GM10248 (cell line): ENCODE measurements at regions not wholly inside any gene's neighbourhood (a gene's known extent, or its start where the extent isn't known, plus 50 kb on each side); places are given as distances from the start of the nearest gene placed in this dataset.

Experiments
- CTCF ChIA-PET: fragments of 300-600 bp; sonication (Branson Sonifier 250); formaldehyde crosslinking; extraction: SDS; loops from one replicate; lab custom pipeline; 2021; ENCODE audit warnings: antibody characterized with exemption; lab: Yijun Ruan, JAX
- POLR2A ChIA-PET: fragments of 350-650 bp; sonication (Branson Sonifier 250); formaldehyde crosslinking; extraction: SDS; loops from one replicate; lab custom pipeline; 2020; ENCODE audit warnings: antibody characterized with exemption; lab: Yijun Ruan, JAX
- DNase-seq: peaks from one replicate; pipeline ENCODE4 v3.0.0; 2012; ENCODE audit errors: extremely low spot score
- TF ChIP-seq, protein P1 (sequence below): IDR thresholded peaks from 2 replicates; pipeline ENCODE4 v1.5.1; 2012; ENCODE audit warnings: mild to moderate bottlenecking, low read depth; ENCODE audit errors: extremely low read depth, missing control alignments, control extremely low read depth

DNA sequence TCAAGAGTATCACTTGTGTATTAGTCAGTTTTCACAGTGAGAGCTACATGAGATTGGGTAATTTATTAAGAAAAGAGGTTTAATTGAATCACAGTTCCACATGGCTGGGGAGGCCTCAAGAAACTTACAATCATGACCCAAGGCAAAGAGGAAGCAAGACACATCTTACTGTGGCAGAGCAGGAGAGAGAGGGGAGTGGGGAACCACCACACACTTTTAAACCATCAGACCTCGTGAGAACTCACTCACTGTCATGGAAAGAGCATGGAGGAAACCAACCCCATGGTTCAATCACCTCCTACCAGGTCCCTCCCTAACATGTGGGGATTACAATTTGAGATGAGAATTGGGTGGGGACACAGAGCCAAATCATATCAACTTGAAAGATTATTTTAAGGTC, 522.9 kb downstream of the FLRT2 start:
- TF ChIP-seq, protein P1, sequence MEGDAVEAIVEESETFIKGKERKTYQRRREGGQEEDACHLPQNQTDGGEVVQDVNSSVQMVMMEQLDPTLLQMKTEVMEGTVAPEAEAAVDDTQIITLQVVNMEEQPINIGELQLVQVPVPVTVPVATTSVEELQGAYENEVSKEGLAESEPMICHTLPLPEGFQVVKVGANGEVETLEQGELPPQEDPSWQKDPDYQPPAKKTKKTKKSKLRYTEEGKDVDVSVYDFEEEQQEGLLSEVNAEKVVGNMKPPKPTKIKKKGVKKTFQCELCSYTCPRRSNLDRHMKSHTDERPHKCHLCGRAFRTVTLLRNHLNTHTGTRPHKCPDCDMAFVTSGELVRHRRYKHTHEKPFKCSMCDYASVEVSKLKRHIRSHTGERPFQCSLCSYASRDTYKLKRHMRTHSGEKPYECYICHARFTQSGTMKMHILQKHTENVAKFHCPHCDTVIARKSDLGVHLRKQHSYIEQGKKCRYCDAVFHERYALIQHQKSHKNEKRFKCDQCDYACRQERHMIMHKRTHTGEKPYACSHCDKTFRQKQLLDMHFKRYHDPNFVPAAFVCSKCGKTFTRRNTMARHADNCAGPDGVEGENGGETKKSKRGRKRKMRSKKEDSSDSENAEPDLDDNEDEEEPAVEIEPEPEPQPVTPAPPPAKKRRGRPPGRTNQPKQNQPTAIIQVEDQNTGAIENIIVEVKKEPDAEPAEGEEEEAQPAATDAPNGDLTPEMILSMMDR: no peak
- ChIA-PET POLR2A (no interaction called here), CTCF (no interaction called here)
- DNase-seq: no peak

GRCh38 chr14:86050757-86051156, 520.8 kb downstream of the FLRT2 start:
- DNase-seq: no peak
- POLR2A ChIA-PET: no interaction called here
- CTCF ChIA-PET: interaction anchor here (1.5 kb wide), 1 partner anchor 17 kb away, joined by 3 read pairs; no protein-coding TSS in a partner anchor
- TF ChIP-seq, protein P1: no peak

DNA sequence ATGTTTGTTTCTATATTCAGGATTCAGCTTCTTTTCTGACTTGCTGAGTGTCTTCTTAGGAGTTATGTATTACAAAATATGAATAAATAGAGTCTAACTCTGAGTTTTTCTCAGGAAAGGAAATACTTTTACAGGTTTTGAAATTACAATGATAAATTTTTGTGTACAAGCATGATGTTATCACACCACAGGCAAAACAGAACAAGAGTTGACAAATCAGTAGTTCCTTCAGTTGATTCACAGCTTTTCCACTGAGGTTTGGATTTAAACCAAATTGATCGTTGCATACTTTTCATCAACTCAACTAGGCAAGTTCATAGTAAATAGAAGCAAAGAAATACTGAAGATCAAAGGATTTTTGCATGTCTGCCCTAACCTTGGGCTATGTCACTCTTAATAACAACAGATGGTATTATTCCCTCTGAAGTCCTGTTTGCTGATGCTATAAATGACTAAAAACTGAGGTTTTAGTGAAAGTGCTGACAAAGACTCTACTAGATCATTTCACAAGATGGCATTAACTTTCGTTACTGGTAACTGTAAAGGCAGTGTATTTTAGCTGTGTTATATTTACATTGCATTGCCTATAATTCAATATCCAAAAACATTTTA, 520.2 kb downstream of the FLRT2 start:
- TF ChIP-seq, protein P1: no peak
- POLR2A ChIA-PET: no interaction called here
- CTCF ChIA-PET: interaction anchor here (1.0 to 1.5 kb wide), 2 partner anchors 12 to 17 kb away, joined by 3 to 4 read pairs; no protein-coding TSS in a partner anchor
- DNase-seq: no peak

DNA sequence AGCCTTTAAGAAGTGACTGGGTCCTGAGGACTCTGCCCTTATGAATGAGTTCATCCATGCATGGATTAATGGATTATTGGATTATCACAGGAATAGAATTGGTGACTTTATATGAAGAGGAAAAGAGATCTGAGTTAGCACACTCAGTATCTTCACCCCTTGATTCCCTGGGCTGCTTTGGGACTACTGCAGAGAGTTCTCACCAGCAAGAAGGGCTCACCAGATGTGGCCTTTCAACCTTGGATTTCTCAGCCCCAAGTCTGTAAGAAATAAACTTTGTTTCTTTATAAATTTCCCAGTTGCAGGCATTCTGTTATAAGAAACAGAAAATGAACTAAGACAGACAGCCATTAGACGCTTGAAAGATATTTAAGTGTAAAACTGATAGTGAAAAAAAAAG, 509.2 kb downstream of the FLRT2 start:
- CTCF ChIA-PET: interaction anchor here (0.6 to 1.3 kb wide), 6 partner anchors 10 to 86 kb away, joined by 3 to 4 read pairs (median 3); no protein-coding TSS in a partner anchor
- POLR2A ChIA-PET: no interaction called here
- TF ChIP-seq, protein P1: no peak
- no peak for DNase-seq

GRCh38 chr14:86038387-86039042, 508.6 kb downstream of the FLRT2 start:
- TF ChIP-seq, protein P1: peak; percentile 71
- DNase-seq: peak; percentile 22
- ChIA-PET CTCF (interaction anchor here (0.6 to 1.4 kb wide), 10 partner anchors 9 to 171 kb away, joined by 3 to 5 read pairs (median 3); no protein-coding TSS in a partner anchor), POLR2A (no interaction called here)

DNA sequence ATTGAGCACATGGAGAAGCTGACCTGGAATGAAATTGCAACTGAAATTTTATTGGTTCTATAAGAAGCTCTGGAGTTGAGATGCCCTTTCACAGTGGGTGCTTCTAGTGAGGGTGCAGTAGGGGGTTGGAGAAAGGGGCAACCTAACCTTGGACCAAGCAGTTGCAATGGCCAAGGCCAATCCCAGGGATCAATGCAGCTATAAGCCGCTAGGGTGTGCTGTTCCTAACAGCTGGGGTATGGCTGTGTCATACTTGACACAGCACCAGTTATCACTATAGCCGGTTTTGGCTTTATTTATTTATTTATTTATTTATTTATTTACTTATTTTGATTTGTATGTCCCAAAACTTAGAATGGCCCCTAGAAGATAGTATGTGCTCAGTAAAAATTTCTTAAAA, 505.9 kb downstream of the FLRT2 start:
- TF ChIP-seq, protein P1: peak; percentile 44
- POLR2A ChIA-PET: no interaction called here
- CTCF ChIA-PET: interaction anchor here (0.7 to 2.0 kb wide), 4 partner anchors 11 to 26 kb away, joined by 4 to 6 read pairs (median 4); no protein-coding TSS in a partner anchor
- peak; percentile 3 for DNase-seq
